ENCODE measurements at regions not wholly inside any gene's neighbourhood (a gene's known extent, or its start where the extent isn't known, plus 50 kb on each side); places are given as distances from the start of the nearest gene placed in this dataset.

DNA sequence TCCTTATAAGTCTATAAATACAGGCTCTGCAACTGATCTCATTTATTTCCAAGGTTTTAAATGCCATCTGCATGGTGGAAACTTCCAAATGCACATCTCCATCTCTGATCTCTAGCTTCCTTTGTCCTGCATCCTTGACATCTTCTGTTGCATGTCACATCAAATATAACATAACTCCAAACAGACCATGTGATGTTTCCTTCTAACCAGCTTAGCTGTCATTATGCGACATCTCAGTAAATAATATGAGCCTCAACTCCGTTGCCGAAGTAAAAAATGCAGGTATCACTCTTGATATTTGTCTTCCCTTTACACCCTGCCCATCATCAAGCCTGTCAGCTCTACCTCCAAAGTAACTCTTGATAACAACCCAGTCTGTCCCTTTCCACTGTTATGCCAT, 506.4 kb upstream of the C9orf72 start:
- H3K4me3 ChIP-seq (ENCODE audit: low read length): no peak overlapping the region
- no peak for DNase-seq (ENCODE audit: low read depth)
- TF ChIP-seq, protein P1, sequence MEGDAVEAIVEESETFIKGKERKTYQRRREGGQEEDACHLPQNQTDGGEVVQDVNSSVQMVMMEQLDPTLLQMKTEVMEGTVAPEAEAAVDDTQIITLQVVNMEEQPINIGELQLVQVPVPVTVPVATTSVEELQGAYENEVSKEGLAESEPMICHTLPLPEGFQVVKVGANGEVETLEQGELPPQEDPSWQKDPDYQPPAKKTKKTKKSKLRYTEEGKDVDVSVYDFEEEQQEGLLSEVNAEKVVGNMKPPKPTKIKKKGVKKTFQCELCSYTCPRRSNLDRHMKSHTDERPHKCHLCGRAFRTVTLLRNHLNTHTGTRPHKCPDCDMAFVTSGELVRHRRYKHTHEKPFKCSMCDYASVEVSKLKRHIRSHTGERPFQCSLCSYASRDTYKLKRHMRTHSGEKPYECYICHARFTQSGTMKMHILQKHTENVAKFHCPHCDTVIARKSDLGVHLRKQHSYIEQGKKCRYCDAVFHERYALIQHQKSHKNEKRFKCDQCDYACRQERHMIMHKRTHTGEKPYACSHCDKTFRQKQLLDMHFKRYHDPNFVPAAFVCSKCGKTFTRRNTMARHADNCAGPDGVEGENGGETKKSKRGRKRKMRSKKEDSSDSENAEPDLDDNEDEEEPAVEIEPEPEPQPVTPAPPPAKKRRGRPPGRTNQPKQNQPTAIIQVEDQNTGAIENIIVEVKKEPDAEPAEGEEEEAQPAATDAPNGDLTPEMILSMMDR (conservative IDR thresholded peaks at IDR 0.05; ENCODE audit: low read length): no peak

DNA sequence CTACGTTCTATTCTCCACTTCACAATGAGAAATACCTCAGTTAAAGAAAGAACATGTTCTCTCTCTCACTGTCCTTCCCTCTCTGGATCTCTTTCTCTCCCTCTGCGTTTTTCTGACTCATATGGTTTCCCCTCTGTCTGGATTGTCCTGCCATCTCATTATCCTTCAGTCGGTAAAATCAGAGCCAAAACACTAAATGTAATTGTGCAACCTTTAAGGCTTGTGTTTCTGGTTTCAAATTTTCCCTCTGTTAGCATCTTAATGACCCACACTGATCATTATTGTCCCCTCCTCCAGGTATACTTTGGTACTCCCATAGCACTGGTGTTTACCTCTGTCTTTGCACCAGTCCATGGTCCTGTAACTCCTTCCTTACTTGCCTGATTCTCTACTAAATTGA, 509.4 kb upstream of the C9orf72 start:
- no peak for DNase-seq (ENCODE audit: low read depth)
- H3K4me3 ChIP-seq (ENCODE audit: low read length): no peak overlapping the region
- TF ChIP-seq, protein P1 (conservative IDR thresholded peaks at IDR 0.05; ENCODE audit: low read length): no peak

DNA sequence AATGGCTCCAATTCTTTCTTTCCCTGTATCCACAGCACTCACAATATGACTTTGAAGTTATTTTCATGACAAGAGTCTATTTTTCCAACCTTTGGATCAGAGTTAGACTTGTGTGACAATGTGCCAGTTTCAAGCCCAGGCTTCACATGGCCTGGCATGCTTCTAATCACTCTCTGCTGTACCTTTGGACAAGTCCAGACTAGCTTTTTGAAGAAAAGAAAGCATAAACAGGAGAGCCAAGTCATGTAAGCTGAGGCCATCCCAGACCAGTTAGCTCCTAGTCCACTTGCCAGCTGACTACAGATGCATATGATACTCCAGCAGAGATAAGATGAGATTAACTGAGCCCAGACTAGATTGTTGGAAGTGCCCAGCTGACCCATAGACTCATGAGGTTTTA, 513.6 kb upstream of the C9orf72 start:
- no peak overlapping the region for H3K4me3 ChIP-seq (ENCODE audit: low read length)

DNA sequence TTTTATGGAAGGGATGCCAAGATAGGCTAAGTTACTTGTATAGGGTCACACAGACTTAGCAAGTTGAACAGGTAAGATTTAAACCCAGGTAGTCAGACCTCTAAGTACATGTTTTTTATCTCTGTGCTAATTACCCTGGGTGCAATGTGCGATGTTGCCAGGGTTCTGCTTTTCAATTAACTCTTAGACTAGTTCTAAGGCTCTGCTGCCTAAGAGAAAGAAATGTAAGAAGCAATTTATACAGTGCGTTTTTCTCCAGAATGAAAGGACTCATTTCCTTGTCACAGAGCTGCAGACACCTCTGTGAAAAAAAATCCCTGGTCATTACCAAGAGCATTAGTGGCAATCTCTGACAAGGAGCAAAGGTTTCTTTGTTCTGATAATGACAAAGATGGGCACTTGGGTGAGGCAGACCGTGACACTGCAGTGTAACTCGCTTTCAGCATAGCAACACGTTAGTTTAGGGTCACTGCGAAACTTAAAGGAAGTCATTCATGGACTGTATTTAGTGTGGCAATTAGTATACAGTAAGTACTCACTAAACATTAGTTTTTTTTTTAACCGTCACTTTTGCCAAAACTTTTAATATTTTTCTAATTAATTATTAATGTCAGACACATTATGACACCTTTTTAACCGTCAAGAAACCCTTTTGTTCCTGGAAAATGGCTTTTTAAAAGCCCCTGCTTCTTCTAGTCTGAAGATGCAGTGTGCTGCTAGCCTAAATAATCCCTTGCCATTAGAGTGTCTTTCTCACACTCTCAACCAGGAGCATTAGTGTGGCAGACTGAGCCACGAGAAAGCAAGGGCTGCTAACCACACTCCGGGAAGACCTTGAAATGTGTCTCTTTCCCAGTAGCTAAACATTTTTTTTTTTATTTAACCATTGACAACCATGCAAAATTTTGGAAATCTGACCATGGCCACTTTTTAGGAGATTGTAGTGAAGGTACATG, 520.0 kb upstream of the C9orf72 start:
- H3K4me3 ChIP-seq (ENCODE audit: low read length): no peak overlapping the region
- TF ChIP-seq, protein P1 (conservative IDR thresholded peaks at IDR 0.05; ENCODE audit: low read length): no peak
- DNase-seq (ENCODE audit: low read depth): no peak

More for the DNA sequence above, 513.6 kb upstream of the C9orf72 start:
- DNase-seq (ENCODE audit: low read depth): no peak
- TF ChIP-seq, protein P1 (conservative IDR thresholded peaks at IDR 0.05; ENCODE audit: low read length): no peak

DNA sequence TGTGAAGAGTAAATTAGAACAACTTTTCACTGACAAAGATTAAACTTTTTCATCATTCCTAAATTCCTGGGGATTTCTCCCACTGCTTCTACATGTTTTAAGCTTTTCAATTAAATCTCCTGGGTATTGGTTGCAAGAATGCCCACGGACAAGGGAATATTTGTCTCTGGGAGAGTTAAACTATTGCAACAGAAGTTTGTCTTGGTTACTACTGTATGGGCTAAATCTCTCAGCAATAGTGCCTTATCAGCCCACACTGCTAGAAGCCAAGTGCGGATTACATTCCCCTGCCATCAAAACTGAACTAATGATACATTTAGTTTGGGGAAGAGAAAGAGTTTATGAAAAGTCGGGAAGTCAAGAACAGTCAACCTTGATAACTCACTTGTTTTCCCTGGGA, 528.2 kb upstream of the C9orf72 start:
- H3K4me3 ChIP-seq (ENCODE audit: low read length): no peak overlapping the region
- no peak for DNase-seq (ENCODE audit: low read depth)
- TF ChIP-seq, protein P1 (conservative IDR thresholded peaks at IDR 0.05; ENCODE audit: low read length): no peak

DNA sequence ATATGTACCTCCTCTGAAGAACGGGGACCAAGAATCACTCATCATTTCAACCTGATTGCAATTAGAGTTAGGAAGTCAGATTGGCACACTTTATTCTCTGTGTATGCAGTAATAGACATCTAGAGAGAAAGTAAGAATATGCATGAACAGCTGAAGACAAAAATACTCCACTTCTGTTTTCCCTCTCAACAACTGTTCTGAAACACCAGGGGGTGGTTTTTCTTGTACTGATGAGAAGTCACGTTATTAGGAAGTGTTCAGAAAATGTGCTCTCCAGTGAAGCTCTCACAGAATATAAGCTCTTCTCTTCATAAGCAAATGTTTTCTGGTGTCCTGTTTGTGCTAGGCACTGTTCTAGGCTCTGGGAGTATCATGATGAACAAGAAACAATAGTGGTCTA, 531.7 kb upstream of the C9orf72 start:
- DNase-seq (ENCODE audit: low read depth): no peak
- H3K4me3 ChIP-seq (ENCODE audit: low read length): no peak overlapping the region
- TF ChIP-seq, protein P1 (conservative IDR thresholded peaks at IDR 0.05; ENCODE audit: low read length): no peak

DNA sequence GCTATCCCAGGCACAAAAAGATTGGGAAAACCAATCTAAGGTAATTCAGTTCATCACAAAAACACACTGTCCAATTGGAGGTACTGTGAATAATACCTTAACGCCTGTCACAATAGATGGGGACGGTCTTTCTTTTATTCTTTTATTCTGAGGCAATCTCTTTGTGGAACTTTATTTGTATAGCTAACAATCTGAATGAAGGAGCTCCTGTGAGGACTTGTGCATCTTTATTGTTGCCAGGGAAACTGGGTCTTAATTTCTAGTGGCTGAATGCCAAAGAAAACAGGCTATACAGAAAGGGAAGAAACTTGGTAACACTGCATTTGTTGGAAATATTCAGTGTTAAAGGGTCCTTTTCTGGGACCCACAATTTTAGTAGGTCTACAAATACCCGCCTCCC, 546.9 kb upstream of the C9orf72 start:
- TF ChIP-seq, protein P1 (conservative IDR thresholded peaks at IDR 0.05; ENCODE audit: low read length): no peak
- DNase-seq (ENCODE audit: low read depth): no peak

More for the DNA sequence above, 546.9 kb upstream of the C9orf72 start:
- H3K4me3 ChIP-seq (ENCODE audit: low read length): no peak overlapping the region

Measured in AG10803 (cell line).